K562 (cell line): ENCODE measurements at regions not wholly inside any gene's neighbourhood (a gene's known extent, or its start where the extent isn't known, plus 50 kb on each side); places are given as distances from the start of the nearest gene placed in this dataset.

Experiments
- ATAC-seq: fragments of 200-7000 bp; cut with Tn5 transposase; 3 replicates; pipeline ENCODE4 v1.9.1; 2020; ENCODE audit warnings: moderate library complexity
- BruUV-seq: library from RNA; stranded (reverse); fragments of 400-500 nt; replicated peaks from 2 replicates; lab custom pipeline; 2021; lab: Mats Ljungman, UMichigan
- CTCF ChIA-PET: fragments of 300-600 bp; formaldehyde crosslinking; extraction: SDS; loops from one replicate; lab custom pipeline; 2021; ENCODE audit warnings: low intra/inter-chr PET ratio; lab: Yijun Ruan, JAX
- POLR2A ChIA-PET: fragments of 300-600, 350-650 bp; sonication (Branson Sonifier 250); formaldehyde crosslinking; extraction: SDS; loops from one replicate; lab custom pipeline; 2021; ENCODE audit warnings: antibody characterized with exemption, inconsistent platforms; lab: Yijun Ruan, JAX
- DNase-seq, 4 experiments: peaks; one replicate each; pipeline versions ENCODE4 v3.0.0 to v3.0.0-alpha.2; 2011 to 2018; ENCODE audit warnings: low spot score in 3 of 4, mixed read lengths in 3 of 4; ENCODE audit errors: extremely low read depth in 1 of 4
- FAIRE-seq: peaks from 2 replicates; lab custom pipeline; 2011; peaks lifted over from hg19 to GRCh38; lab: Jason Lieb, UNC
- H2AFZ ChIP-seq: 2 replicates; pipeline ENCODE4 v1.6.0; 2011; ENCODE audit warnings: low read depth, low read length, control low read depth, inconsistent platforms
- H3K27ac ChIP-seq: fragments of 200-600 bp; 3 replicates; pipeline ENCODE4 v1.8.0; 2011; ENCODE audit warnings: low read depth, mild to moderate bottlenecking, control low read depth, inconsistent platforms, low read length, moderate library complexity, mixed read lengths; ENCODE audit errors: extremely low read depth
- H3K27me3 ChIP-seq, 2 experiments: fragments of 300-600 bp in 1 of 2; 2 replicates in 1 of 2; 3 replicates in 1 of 2; pipeline versions ENCODE4 v1.6.0 to v1.8.0; 2011; ENCODE audit warnings: inconsistent platforms in 2 of 2, low read length in 2 of 2, mild to moderate bottlenecking in 1 of 2, mixed read lengths in 1 of 2, moderate library complexity in 1 of 2; ENCODE audit not compliant: control insufficient read depth in 2 of 2, insufficient read depth in 2 of 2
- H3K36me3 ChIP-seq: fragments of 300-600 bp; 3 replicates; pipeline ENCODE4 v1.8.0; 2011; ENCODE audit warnings: mild to moderate bottlenecking, low read length, inconsistent platforms; ENCODE audit not compliant: control insufficient read depth, insufficient read depth
- H3K4me1 ChIP-seq, 2 experiments: fragments of 200-600 bp in 1 of 2; replicated peaks in 1 of 2; 2 replicates in 1 of 2; 3 replicates in 1 of 2; pipeline versions ENCODE4 v1.5.1 to v1.8.0; 2011; ENCODE audit warnings: inconsistent platforms in 2 of 2, low read length in 2 of 2, mild to moderate bottlenecking in 1 of 2, mixed read lengths in 1 of 2, moderate library complexity in 1 of 2; ENCODE audit not compliant: control insufficient read depth in 2 of 2, insufficient read depth in 2 of 2
- H3K4me2 ChIP-seq: 2 replicates; pipeline ENCODE4 v1.6.1; 2011; ENCODE audit warnings: low read length, control low read depth, inconsistent platforms, mixed read lengths; ENCODE audit not compliant: insufficient read depth
- H3K4me3 ChIP-seq: fragments of 200-600 bp; sonication (generic), shearing (Covaris generic); 2 replicates; pipeline ENCODE4 v1.5.1; 2016; ENCODE audit warnings: control low read depth, inconsistent platforms
- H3K79me2 ChIP-seq: fragments of 200-600 bp; 3 replicates; pipeline ENCODE4 v1.8.0; 2011; ENCODE audit warnings: low read length, inconsistent platforms; ENCODE audit not compliant: control insufficient read depth, insufficient read depth
- H3K9ac ChIP-seq, 2 experiments: 2 replicates each; pipeline versions ENCODE4 v1.6.0 to v1.6.1; 2011; ENCODE audit warnings: low read depth in 2 of 2, low read length in 2 of 2, control low read depth in 1 of 2, inconsistent platforms in 1 of 2, mild to moderate bottlenecking in 1 of 2, mixed read lengths in 1 of 2; ENCODE audit not compliant: insufficient read depth in 1 of 2
- H3K9me1 ChIP-seq: one replicate; pipeline ENCODE4 v1.6.0; 2011; ENCODE audit warnings: inconsistent platforms, mild to moderate bottlenecking, low read length, moderate library complexity; ENCODE audit not compliant: control insufficient read depth, insufficient read depth
- H3K9me3 ChIP-seq: replicated peaks from 2 replicates; pipeline ENCODE4 v1.5.1; 2011; ENCODE audit warnings: low read depth, low read length, inconsistent platforms; ENCODE audit not compliant: control insufficient read depth, insufficient read depth
- H4K20me1 ChIP-seq: replicated peaks from 2 replicates; pipeline ENCODE4 v1.6.1; 2011; ENCODE audit warnings: low read length, inconsistent platforms, mixed read lengths; ENCODE audit not compliant: control insufficient read depth, insufficient read depth
- ASH1L ChIP-seq: fragments of 450-650 bp; IDR thresholded peaks from 2 replicates; pipeline ENCODE4 v1.6.1; 2018; ENCODE audit warnings: borderline replicate concordance, mild to moderate bottlenecking, low read depth; ENCODE audit not compliant: partially characterized antibody
- BCL6 ChIP-seq: fragments of 250-450 bp; sonication (Bioruptor Pico); IDR thresholded peaks from 2 replicates; pipeline ENCODE4 v1.4.0; 2020
- CBX2 ChIP-seq: fragments of 200-600 bp; sonication (generic); IDR thresholded peaks from one replicate; pipeline ENCODE4 v1.6.1; 2012; ENCODE audit warnings: mild to moderate bottlenecking, low read length, inconsistent platforms; ENCODE audit not compliant: insufficient read depth, poor library complexity, severe bottlenecking
- DNMT1 ChIP-seq: fragments of 450-650 bp; IDR thresholded peaks from 2 replicates; pipeline ENCODE4 v1.6.1; 2016; ENCODE audit warnings: antibody characterized with exemption, mild to moderate bottlenecking
- GATA2 ChIP-seq: sonication (generic); formaldehyde crosslinking; IDR thresholded peaks from 2 replicates; pipeline ENCODE4 v1.4.0; 2020; ENCODE audit warnings: mild to moderate bottlenecking, missing genetic modification reagents
- KAT8 ChIP-seq: fragments of 450-650 bp; IDR thresholded peaks from 2 replicates; pipeline ENCODE4 v1.6.1; 2016; ENCODE audit warnings: low read depth, mild to moderate bottlenecking
- PHB2 ChIP-seq: fragments of 450-650 bp; IDR thresholded peaks from 2 replicates; pipeline ENCODE4 v1.6.1; 2017; ENCODE audit warnings: low read depth
- PML ChIP-seq: IDR thresholded peaks from 2 replicates; pipeline ENCODE4 v1.6.1; 2012; ENCODE audit warnings: low read length, inconsistent platforms
- SIX5 ChIP-seq, 2 experiments: IDR thresholded peaks; 2 replicates each; pipeline ENCODE4 v1.6.1; 2011; ENCODE audit warnings: low read length in 2 of 2, borderline replicate concordance in 1 of 2, low read depth in 1 of 2, mild to moderate bottlenecking in 1 of 2, moderate library complexity in 1 of 2; ENCODE audit not compliant: insufficient read depth in 1 of 2
- SP1 ChIP-seq: sonication (generic); formaldehyde crosslinking; IDR thresholded peaks from 2 replicates; pipeline ENCODE4 v1.8.1; 2022; ENCODE audit warnings: mild to moderate bottlenecking, missing genetic modification reagents
- SP2 ChIP-seq: IDR thresholded peaks from 2 replicates; pipeline ENCODE4 v1.6.1; 2011; ENCODE audit warnings: mild to moderate bottlenecking, low read depth, low read length, moderate library complexity; ENCODE audit not compliant: poor library complexity, severe bottlenecking; ENCODE audit errors: extremely low read depth
- TFAM ChIP-seq: fragments of 250-450 bp; sonication (Bioruptor Pico); conservative IDR thresholded peaks from 2 replicates; pipeline ENCODE4 v1.5.0; 2021; ENCODE audit warnings: mild to moderate bottlenecking, moderate library complexity
- ZNF707 ChIP-seq: fragments of 250-450 bp; sonication (Bioruptor Pico); conservative IDR thresholded peaks from 2 replicates; pipeline ENCODE4 v1.8.0; 2022; ENCODE audit warnings: inconsistent platforms, mild to moderate bottlenecking, moderate library complexity
- in situ Hi-C: fragments of 300-500 bp; cut with MboI; formaldehyde crosslinking; loops from 4 replicates; pipeline ENCODE4 v1.15.0; 2018; ENCODE audit warnings: inconsistent platforms, mixed read lengths
- intact Hi-C: fragments of 100-400 bp; cut with micrococcal nuclease; formaldehyde crosslinking; loops from 2 replicates; pipeline ENCODE4 v1.14.2; 2022
- TF ChIP-seq, protein P1 (sequence below), 2 experiments: fragments of 450-650 bp; IDR thresholded peaks; 2 replicates each; pipeline ENCODE4 v1.6.1; 2016
- TF ChIP-seq, protein P2 (sequence below): fragments of 450-650 bp; formaldehyde crosslinking; IDR thresholded peaks from 2 replicates; pipeline ENCODE4 v1.4.0; 2020; ENCODE audit warnings: mild to moderate bottlenecking
- TF ChIP-seq, protein P3 (sequence below): IDR thresholded peaks from 3 replicates; pipeline ENCODE4 v1.6.1; 2011; ENCODE audit warnings: borderline replicate concordance, mild to moderate bottlenecking; ENCODE audit not compliant: insufficient read length, insufficient read depth
- TF ChIP-seq, protein P4 (sequence below): fragments of 200-800 bp; sonication (Bioruptor generic); IDR thresholded peaks from 2 replicates; pipeline ENCODE4 v1.6.1; 2017; ENCODE audit warnings: missing genetic modification characterization, missing compliant biosample characterization

DNA sequence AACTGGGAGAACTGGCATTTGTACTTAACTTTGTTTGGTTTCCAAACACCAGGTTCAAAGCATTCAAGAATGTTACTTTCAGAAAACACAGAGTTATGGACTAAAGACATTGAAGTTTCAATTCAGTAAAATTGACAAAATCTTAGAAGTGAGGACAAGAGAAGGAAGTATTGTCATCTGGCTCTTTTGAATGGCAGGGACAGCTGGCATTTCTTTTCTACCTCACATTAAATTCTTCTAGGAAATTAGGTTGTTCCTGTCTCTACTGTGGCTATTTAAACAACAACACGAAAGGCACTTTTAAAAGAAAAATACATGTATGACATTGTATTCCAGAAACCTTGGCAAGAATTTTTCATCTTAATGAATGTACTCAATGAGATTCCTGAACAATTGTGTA lies 600.0 kb upstream of the CA10 start (continued):
- no peak for TF ChIP-seq ASH1L
- no peak for TF ChIP-seq KAT8
- TF ChIP-seq PHB2: no peak
- TF ChIP-seq, protein P1, sequence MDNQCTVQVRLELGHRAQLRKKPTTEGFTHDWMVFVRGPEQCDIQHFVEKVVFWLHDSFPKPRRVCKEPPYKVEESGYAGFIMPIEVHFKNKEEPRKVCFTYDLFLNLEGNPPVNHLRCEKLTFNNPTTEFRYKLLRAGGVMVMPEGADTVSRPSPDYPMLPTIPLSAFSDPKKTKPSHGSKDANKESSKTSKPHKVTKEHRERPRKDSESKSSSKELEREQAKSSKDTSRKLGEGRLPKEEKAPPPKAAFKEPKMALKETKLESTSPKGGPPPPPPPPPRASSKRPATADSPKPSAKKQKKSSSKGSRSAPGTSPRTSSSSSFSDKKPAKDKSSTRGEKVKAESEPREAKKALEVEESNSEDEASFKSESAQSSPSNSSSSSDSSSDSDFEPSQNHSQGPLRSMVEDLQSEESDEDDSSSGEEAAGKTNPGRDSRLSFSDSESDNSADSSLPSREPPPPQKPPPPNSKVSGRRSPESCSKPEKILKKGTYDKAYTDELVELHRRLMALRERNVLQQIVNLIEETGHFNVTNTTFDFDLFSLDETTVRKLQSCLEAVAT (IDR thresholded peaks at IDR 0.05): no peak
- no peak for TF ChIP-seq DNMT1
- TF ChIP-seq, protein P2, sequence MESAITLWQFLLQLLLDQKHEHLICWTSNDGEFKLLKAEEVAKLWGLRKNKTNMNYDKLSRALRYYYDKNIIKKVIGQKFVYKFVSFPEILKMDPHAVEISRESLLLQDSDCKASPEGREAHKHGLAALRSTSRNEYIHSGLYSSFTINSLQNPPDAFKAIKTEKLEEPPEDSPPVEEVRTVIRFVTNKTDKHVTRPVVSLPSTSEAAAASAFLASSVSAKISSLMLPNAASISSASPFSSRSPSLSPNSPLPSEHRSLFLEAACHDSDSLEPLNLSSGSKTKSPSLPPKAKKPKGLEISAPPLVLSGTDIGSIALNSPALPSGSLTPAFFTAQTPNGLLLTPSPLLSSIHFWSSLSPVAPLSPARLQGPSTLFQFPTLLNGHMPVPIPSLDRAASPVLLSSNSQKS (CRISPR knock-in tag): no peak
- TF ChIP-seq PML: no peak
- TF ChIP-seq, protein P3, sequence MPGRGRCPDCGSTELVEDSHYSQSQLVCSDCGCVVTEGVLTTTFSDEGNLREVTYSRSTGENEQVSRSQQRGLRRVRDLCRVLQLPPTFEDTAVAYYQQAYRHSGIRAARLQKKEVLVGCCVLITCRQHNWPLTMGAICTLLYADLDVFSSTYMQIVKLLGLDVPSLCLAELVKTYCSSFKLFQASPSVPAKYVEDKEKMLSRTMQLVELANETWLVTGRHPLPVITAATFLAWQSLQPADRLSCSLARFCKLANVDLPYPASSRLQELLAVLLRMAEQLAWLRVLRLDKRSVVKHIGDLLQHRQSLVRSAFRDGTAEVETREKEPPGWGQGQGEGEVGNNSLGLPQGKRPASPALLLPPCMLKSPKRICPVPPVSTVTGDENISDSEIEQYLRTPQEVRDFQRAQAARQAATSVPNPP: no peak
- TF ChIP-seq SIX5 (IDR thresholded peaks at IDR 0.05; ENCODE audit: borderline replicate concordance in 1 of 2, insufficient read depth in 1 of 2, low read depth in 1 of 2, low read length in 2 of 2): no peak

DNA sequence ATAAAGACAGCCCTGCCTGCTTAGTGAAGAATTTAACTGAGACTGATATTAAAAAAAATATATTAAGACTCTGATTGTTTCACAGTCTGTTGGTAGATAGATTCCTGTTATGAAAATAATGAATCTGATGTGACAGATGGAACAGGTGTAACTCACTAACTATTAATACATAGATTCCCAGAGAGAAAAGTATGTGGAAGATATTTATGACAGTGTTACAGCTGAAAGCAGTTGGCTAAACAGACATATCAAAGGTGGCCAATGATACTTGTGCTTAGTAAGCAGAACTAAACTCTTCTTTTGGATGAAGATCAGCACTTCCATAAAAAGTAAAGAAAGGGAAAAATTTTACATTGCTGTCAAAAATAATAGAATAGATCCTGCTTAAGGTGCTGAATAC lies 598.2 kb upstream of the CA10 start:
- Histone ChIP-seq H2AFZ (no peak overlapping the region), H3K79me2 (no peaks in the 10 kb centered on the region), H3K27me3 (no peaks in the 10 kb centered on the region), H3K4me2 (no peak overlapping the region), H4K20me1 (no peaks in the 10 kb centered on the region), H3K4me1 (no peaks in the 10 kb centered on the region), H3K9me3 (no peaks in the 10 kb centered on the region), H3K27ac (no peak overlapping the region), H3K36me3 (no peaks in the 10 kb centered on the region), H3K4me3 (no peak overlapping the region), H3K9me1 (no peaks in the 10 kb centered on the region), H3K9ac (no peak overlapping the region)
- DNase-seq: no peak
- no TSS peak for BruUV-seq
- ATAC-seq: no peak
- in situ Hi-C loops: no loop called here
- intact Hi-C loops: no loop called here
- ChIA-PET POLR2A (no interaction called here), CTCF (no interaction called here)
- FAIRE-seq: no peak
- TF ChIP-seq CBX2: no peak
- no peak for TF ChIP-seq TFAM (CRISPR knock-in tag)
- TF ChIP-seq ZNF707: no peak
- TF ChIP-seq BCL6 (CRISPR knock-in tag): no peak
- TF ChIP-seq GATA2 (CRISPR knock-in tag): no peak
- TF ChIP-seq SP2: no peak
- no peak for TF ChIP-seq SP1
- TF ChIP-seq, protein P4, sequence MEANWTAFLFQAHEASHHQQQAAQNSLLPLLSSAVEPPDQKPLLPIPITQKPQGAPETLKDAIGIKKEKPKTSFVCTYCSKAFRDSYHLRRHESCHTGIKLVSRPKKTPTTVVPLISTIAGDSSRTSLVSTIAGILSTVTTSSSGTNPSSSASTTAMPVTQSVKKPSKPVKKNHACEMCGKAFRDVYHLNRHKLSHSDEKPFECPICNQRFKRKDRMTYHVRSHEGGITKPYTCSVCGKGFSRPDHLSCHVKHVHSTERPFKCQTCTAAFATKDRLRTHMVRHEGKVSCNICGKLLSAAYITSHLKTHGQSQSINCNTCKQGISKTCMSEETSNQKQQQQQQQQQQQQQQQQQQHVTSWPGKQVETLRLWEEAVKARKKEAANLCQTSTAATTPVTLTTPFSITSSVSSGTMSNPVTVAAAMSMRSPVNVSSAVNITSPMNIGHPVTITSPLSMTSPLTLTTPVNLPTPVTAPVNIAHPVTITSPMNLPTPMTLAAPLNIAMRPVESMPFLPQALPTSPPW (CRISPR knock-in tag): no peak
